Hepatocyte (in vitro differentiated cells): ENCODE measurements at regions not wholly inside any gene's neighbourhood (a gene's known extent, or its start where the extent isn't known, plus 50 kb on each side); places are given as distances from the start of the nearest gene placed in this dataset.

Source experiments
- EZH2phosphoT487 ChIP-seq: fragments of 200-600 bp; sonication (generic); IDR thresholded peaks from one replicate; pipeline ENCODE4 v1.6.1; 2018; ENCODE audit warnings: antibody characterized with exemption, mild to moderate bottlenecking, low read depth, moderate library complexity; ENCODE audit not compliant: unreplicated experiment, severe bottlenecking
- TF ChIP-seq, protein P1 (sequence below): fragments of 200-600 bp; sonication (generic); IDR thresholded peaks from 2 replicates; pipeline ENCODE4 v1.5.1; 2016; ENCODE audit warnings: antibody characterized with exemption, mild to moderate bottlenecking; ENCODE audit not compliant: poor library complexity

DNA sequence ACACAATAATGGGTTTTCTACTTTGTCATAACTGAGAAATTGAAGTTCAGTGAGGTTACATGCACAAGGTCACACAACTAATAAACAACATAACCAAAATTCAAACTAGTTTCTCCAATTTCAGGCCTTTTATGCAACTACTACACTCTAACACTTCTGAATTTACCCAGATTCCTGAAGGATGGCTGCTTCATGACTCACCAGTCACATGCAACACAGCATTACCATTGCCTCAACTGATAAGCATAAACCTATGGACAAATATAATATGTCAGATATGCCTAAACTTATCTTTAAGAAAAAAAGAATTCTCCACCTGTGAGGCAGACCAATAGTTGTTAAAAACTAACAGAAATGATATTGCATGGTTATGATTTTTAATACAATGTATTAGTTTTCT lies 586.5 kb upstream of the SLC8A1 start:
- TF ChIP-seq EZH2phosphoT487 = no peak
- TF ChIP-seq, protein P1, sequence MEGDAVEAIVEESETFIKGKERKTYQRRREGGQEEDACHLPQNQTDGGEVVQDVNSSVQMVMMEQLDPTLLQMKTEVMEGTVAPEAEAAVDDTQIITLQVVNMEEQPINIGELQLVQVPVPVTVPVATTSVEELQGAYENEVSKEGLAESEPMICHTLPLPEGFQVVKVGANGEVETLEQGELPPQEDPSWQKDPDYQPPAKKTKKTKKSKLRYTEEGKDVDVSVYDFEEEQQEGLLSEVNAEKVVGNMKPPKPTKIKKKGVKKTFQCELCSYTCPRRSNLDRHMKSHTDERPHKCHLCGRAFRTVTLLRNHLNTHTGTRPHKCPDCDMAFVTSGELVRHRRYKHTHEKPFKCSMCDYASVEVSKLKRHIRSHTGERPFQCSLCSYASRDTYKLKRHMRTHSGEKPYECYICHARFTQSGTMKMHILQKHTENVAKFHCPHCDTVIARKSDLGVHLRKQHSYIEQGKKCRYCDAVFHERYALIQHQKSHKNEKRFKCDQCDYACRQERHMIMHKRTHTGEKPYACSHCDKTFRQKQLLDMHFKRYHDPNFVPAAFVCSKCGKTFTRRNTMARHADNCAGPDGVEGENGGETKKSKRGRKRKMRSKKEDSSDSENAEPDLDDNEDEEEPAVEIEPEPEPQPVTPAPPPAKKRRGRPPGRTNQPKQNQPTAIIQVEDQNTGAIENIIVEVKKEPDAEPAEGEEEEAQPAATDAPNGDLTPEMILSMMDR = no peak
